ENCODE measurements at regions not wholly inside any gene's neighbourhood (a gene's known extent, or its start where the extent isn't known, plus 50 kb on each side); places are given as distances from the start of the nearest gene placed in this dataset.

DNA sequence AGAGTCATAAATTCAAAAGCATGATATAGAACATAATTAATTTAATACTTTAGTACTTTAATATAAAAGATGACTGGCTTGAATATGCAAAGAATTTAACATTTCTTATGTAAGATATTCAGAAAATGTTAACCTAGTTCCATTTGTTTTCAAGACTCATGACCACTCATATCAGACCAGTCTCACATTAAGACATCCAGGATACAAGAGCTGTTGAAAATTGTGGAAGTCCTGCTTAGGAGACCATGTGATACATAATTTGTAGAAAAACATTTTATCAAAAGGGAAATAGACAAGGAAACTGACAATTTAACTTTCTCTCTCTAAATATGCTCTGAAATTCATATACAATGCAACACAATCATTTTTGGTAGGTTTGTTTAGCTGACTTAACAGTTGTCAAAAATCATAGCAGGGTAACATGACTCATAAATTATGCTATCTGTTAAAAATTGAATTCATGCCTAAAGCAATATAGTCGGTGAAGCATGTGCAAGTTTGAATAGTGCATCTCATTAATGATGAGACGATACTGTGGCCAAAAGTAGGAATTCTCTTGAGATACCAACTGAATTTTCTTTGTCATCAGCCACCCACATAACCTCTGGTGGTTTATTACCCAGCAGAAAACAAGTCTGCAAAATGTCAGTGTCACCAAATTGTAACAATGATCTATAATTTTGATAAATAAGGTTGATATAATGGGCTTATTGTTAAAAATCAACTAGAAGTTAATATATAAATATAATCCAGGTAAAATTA is 211.4 kb downstream of the GASK1B start:
- TF ChIP-seq POLR2AphosphoS5 (IDR thresholded peaks at IDR 0.05; ENCODE audit: borderline replicate concordance, low read depth, low read length) (peak; percentile 39; the same call in 1 of the 2 replicates), EZH2 (IDR thresholded peaks at IDR 0.05) (no peak), FOXP2 (optimal IDR thresholded peaks at IDR 0.05; ENCODE audit: control extremely low read depth, extremely low read length, insufficient read depth) (no peak)

Measured in SK-N-MC (cell line).